Stimulated activated CD4-positive, alpha-beta T cell treated with anti-CD3 and anti-CD28 coated beads, Interleukin-1b, Interleukin-23, amount 100 ng/mL, for 4 hours (primary cell): ENCODE measurements at regions not wholly inside any gene's neighbourhood (a gene's known extent, or its start where the extent isn't known, plus 50 kb on each side); places are given as distances from the start of the nearest gene placed in this dataset.
"Not testable (repeated sequence)": the region's sequence is repeated elsewhere in the genome, so short reads cannot be mapped to it uniquely, and the experiment has no call there.

ENCODE experiments used
- DNase-seq, 2 donors: peaks; one replicate each; pipeline ENCODE4 v3.0.0-alpha.2; 2020; ENCODE audit warnings: low read depth in 2 of 2

DNA sequence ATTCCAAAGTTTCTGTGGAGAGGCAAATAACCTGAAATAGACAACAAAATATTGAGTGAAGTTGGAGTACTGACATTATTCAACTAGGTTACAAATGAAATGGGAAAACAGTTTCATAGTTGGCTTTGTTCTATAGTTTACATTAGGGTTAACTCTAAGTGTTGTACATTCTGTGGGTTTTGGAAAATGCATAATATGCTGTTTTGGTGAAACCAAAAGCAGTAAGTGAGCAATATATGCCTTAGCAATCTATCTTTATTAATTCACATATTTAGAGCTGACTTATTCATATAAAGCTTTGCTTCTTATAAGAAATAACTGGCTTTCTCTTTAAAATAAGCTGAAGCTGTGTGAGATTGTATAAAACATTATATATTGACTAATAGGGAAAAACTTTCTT lies 157.5 kb upstream of the AHI1 start:
- DNase-seq, result no peak

DNA sequence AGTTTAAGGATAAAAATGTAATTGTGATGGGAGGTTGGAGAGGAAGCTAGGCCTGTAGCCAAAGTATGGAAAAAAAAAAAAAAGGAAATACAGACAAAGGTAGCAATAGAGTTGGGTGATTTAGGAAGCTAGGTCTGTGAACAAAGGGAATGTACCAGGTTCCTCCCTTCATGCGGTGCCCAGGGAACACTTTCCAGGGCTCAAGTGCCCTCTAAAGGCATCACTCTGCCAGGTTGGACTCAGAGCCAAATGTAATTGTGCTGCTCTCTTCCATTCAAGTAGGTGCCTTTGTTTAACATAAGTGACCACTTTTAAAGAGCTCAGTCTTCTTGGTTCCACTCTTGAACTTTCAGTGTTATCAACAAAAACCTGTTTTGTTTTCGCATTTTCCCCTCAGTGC lies 159.7 kb upstream of the AHI1 start:
- no peak for DNase-seq

DNA sequence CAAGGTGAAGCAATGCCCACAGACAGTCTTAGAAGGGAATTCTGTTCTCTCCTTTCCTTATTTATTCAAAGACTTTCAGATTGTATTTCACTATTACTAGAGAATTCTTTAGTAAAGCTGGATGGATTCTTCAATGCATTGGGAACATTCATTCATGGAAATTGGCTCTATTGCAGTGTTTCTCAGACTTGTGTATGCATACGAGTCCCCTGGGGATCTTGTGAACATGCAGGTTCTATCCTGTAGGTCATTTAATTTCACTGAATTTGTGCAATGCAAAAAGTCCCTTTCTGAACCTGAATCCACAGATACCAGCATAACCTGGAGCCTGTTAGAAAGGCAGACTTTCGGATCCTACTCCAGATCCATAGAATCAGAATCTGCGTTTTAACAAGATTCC lies 160.9 kb upstream of the AHI1 start:
- no peak for DNase-seq

DNA sequence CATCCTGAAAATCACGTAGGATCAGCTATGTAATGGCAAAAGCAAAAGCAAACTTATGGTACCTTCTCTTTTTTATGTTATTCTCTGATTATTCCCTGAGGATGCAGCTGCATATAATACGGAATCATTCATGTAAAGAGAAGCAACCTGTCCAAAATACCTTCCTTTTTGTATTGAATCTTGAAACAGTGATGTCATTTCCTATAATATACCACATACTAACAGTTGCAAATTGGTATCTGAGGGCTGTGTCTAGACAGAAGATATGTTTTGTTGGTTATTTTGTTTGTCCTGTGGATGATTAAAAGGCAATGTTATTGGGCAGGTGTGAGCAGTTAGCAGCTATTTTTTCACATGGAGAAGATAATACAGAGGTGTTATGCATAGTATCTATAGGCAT lies 161.4 kb upstream of the AHI1 start:
- no peak for DNase-seq

DNA sequence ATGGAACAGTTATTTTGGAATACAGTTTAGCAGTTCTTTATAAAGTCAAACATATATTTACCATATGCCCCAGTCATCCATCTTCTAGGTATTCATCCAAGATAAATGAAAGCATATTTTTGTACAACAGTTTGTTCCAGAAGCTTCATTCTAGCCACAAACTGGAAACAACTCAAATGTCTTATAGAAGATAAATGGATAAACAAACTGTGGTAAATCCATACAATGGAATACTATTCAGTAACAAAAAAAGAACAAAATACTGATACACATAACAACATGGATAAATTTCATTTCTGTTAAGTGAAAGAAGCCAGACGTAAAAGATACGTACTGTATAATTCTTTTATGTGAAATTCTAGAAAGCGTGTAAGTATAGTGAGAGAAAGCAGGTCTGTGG lies 167.0 kb upstream of the AHI1 start:
- DNase-seq, result no peak

DNA sequence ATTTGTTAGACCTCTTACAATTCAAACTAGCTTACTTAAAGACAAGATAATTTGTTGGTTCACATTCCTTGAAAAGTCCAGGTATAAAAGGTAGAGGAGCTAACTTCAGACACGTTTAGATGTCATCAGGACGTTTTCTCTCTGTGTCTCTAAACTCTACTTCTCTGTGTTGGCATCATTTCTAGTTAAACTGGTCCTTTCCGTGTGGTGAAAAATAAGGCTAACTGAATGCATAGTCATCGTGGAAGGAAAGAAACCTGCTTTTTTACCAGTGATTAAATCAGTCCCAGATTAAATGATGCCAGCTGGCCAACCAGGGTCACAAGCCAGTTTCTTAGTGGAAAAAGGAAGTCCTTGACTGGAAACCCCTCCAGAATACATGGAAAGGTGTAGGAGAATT lies 168.4 kb upstream of the AHI1 start:
- DNase-seq, result no peak

DNA sequence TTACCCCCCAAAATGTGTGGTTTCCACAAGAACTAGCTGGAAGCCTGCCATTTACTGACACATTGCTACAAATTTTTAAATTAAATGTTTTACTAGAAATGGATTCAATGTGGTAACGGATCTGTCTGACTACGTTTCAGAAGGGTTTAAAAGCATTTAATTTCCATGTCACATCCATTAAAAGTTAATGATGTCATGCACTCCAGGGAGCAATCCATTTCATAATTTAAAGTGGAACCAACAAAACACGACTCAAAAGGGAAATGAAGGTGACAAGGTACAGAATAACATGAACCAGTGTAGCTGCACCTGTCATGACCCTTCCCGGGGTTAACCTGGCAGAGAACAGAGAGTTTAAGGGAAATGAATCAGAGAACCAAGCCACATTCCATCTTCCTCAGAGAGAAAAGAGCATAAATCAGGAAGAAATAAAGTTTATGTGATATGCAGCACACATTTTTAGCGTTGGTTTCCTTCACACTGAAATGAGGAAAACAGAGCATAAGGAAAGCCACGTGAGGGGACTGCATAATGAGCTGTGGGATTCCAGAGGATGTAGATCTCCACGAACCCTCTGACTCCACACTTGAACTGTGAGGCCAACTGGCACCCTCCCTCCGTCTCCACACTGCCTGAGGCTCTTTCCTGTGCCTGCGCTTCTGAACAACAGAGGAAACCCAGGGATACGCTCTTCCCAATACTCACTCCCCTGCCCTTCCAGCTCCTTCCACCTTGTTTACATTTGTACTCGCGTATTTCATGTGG lies 170.3 kb upstream of the AHI1 start:
- no peak for DNase-seq

DNA sequence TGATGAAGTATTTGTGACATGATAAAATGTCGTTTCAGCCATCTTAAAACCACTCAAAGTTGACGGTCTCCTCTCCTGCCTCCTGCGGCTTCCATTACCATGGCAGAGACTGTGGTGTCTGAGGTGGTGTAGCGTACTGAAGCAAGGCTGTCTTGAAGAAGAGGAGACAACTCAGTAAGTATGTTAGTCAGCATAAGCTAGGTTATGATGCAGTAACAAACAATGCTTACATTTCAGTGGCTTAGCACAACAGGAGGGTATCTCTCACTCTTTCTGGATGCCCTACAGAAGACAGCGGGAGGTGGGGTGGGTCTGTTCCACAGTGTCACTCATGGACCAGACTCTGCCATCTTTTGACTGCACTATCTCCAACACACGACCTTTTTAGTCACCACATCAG lies 174.7 kb upstream of the AHI1 start:
- no peak for DNase-seq

DNA sequence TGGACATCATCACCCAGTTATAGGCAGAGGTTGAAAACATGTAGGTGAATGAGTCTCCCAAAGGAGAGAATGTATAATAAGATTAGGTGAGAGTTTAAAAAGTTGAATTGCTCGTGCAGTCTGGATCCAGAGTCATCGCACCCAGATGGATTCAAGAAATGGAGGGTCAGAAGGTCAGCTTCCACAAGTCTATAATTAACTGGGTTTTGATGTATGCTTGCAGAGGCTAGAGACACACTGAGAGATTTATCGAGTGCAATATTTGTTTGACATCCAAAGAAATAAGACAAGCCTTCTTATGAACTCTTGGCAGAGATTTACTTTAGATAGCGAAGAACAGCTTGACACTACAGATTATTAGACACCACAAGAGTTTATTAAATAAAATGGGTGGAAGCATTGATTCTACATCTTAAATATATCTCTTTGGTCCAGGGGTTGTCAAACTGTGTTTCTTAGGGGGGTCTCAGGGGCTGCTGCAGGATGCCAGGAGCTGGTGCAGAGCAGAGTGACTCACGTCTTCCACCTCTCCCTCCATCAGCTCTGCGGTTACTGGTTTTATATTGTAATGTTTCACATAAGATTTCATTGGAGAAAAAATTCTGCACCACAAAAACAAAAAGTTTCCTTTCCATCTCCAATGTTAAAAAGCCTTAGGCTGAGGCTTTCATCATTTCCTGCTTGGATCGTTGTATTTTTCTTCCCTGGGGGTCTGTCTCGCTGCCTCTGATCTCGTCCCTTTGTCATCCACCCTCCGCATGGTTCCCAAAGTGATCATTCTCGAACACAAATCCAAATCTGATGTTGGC lies 176.2 kb upstream of the AHI1 start:
- DNase-seq, result no peak

DNA sequence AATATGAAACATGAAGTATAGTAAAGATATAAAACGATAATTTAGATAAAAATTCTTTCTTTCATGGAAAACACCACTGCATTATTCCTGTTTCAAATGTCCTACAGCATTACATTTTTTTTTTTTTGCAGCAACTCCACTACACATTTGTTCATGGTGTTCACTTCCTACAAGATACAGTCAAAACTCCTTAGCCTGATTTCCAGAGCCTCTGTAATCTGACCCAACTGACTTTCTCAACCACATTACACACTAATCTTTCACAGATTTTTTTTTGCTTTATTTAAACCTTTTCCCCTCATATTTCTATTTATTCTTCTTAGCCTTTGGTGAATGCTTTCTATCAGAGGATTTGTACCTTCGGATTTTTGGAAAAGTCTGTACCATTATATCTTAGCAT lies 176.5 kb upstream of the PDE7B start:
- no peak for DNase-seq

DNA sequence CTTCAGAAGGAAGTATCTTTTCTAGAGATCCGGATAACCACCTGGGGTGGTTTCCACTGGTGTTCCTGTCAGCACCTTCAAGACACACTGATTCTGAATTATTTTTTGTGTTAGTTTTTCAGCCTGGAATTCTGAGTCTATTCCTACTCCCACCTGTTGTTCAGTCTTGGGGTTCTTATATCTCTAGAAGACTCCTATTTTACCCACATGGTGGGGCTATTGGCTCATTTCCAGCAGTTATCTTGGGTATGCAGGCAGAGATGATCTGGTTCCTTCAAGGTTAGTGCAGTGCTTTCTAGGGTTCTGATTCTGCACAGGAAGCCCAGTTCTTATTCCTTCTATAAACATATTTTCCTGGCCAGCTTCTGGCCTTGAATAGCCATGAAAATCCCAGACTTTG lies 175.6 kb upstream of the PDE7B start:
- peak in 1 of 2 donors; percentile 37 for DNase-seq

DNA sequence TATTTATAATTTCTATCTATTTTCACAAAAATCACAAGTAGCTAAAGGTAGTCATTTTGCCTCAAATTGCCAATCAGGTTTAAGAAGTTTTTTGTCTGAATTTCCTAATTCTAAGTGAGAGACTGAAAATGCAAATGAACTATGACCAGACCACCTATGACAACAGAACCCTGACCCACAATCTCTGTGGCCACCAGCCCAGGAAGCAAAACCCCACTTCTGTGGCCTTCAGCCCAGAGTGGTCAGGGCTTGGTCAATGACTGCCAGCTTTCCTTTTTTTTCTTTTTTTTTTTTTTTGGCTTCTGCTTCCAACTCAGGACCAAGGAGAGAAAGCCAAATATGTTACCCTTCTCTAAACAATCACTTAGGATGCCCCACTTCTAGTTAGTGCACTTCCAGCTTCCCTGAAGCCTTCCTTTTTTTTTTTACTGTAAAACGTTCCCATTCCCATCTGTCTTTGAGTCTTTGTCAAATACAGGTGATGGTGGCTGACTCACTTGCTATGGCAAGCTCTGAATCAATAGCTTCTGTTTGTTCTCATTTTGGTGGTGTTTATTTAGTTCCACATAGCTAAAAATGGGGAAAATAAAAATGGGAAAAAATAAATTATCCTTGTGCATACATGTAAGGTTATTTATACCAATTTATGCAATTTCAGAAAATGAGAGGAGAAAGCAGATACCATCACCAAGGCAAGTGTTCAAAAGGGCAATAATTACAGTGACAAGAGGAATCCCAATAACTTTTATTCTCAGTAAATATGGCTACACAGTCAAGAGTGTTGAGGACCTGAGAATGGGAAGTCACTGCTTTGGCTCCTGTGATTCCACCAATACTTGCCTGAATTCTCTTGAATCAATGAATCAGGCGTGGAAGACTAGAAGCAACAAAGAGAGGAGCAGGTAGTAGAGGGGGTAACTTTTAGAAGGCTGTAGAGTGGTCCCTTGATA lies 170.3 kb upstream of the PDE7B start:
- DNase-seq, result no peak

DNA sequence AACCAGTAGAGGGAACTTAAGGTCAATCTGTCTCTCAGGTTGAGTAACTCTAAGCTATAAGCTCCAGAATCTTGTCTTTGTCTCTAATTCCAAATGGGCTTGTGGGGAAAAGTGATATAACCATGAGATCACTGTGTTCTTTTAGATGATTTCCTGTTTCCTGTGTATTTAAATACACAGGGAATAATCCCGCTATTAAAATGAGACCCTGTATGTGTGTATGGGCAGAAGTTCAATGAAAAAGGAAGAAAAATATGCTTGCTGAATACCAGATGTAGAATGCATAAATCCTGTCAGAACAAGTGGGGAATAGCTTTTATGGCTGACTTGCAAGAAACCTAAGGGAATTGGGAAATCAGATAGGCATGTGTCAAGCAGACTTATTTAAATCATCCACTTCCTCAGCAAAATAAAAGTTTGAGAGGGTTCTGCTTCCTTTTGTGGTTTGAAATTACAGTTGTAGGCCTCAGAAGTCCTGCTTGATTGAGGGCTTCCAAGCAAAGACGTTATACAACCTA lies 164.7 kb upstream of the PDE7B start:
- no peak for DNase-seq

DNA sequence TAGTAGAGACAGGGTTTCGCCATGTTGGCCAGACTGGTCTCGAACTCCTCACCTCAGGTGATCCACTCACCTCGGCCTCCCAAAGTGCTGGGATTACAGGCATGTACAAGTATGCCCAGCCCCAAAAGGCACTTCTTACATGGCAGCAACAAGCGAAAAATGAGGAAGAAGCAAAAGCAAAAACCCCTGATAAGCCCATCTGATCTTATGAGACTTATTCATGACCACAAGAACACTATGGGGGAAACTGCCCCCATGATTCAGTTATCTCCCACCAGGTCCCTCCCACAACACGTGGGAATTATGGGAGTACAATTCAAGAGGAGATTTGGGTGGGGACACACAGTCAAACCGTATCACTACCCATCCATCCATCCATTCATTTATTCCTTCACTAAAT lies 163.0 kb upstream of the PDE7B start:
- DNase-seq, result not testable (repeated sequence)

DNA sequence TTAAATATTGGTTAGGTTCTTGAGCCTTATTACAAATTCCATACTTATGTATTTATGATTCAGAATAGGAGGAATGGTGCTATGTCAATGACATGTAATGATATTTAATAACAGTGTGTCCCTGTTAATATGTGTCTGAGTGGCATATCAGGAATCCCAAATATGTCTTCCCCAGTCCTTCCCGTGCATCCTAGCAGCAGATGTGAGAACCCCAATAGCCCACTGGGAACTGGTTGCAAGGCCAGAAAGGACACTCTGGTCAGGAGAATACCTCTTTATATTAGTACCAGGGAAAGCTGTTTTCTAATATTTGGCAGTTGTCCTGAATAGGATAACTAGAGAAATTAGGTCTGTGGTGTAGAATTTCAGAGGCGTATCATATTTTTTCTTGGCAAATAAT lies 159.1 kb upstream of the PDE7B start:
- no peak for DNase-seq

DNA sequence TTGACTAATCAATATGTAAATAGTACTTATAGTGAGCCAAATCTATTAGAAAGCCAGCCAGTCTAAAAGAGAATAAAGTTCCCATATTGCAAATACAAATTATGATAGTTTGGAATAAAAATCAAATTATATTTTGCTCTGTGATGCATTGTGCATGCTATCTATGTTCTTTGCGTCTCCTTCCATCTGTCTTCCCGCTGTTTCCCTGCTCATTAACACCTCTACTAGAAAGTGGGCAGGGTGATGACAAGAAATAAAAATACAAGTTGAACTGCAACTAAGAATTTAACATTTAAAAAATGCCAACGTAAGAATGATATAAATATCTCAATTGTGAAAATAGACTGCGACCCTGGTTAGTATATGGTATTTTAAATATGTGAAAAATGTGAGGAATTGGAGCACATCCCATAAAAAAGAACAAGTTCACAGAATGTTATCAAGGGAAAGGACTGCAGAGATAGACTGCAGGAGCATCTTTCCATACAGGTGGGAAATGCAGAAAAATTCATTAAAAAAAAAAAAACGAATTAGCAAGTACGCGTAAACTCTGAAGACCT lies 157.6 kb upstream of the PDE7B start:
- DNase-seq, result no peak

DNA sequence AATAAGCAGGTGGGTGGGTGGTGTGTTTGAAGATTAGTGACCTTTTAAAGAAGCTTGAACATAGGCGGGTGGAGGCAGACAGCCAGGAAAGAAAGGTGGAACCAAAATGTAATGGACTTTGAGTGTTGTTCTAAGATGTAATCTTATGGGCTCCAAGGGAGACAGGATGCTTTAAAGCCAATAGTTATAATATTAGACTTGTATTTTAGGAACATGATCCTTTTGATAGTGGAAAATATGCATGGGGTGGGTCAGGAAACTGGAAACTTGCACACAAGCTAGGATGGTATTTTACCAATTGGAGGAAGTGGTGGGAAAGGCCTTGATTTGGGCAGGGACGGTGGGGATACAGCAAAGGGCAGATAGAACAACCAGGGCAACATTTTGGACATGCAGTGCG lies 151.8 kb upstream of the PDE7B start:
- DNase-seq, result no peak

DNA sequence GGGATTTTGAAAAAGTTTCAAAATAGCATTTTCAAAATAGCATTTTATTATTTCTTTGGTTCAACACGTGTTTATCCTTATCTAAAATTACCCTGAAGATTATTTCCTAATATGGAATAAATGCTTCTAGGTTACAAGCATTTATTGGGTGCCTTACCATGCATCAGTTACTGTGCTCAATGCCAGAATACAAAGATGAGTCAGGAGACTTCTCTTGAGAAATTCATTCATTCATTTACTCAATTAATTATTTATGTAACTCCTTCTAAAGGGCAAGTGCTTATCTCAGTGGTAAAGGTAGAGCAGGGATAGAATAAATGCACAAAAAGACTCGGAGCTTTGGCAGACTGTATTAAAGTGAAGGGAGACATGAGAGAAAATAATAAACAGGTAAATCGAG lies 150.1 kb upstream of the PDE7B start:
- no peak for DNase-seq

DNA sequence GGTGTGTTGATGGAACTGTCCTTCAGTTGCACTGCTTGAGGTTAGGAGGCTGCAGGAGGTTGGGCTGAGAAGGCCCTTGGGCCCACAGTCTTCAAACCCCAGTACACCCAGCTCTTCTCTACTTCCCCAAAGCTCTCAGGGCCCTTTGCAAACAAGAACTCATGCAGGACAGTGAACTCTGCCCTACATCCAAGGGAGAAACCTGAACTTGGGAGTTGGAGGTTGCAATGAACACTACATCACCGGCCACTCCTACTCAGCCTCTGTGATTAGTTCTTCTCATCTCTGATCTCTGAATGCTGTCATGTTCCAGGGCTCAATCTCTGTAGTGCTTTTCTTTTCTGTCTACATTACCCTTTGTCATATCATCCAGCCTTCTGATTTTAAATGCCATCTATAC lies 148.5 kb upstream of the PDE7B start:
- DNase-seq, result no peak

DNA sequence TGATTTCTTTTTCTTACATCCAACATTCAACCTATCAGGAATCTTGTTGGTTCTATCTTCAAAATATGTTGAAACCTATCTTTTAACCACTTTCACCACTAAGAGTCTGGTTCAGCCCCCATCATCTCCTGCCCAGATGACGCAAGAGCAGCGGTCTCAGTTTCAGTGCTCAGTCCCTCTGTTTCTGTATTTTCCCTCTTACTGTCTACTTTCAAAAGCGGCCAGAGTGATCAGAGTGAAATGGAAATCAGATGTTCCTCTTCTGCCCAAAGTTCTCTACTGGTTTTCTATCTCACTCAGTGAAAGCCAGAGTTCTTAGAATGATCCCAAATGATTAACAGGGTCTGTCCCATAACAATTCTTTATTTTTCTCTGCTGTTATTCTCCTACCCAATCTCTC lies 147.9 kb upstream of the PDE7B start:
- no peak for DNase-seq

DNA sequence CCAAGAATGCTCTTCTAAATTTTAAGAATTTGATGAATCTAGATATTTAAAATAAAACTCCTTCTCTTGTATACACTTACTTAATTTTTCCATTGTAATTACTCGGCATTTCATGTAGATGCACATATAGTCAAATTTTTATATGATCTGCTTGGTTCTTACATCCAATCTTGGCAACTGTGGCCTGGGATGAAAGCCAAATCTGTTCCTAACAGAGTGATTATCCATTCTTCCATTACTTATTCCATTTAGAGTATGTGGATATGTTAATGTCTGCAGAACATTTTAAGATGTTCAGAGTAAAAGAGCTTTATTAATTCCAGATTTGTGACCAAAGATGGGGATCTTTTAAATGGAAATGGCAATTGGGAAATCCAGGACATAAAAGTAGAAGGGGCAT lies 144.1 kb upstream of the PDE7B start:
- no peak for DNase-seq

DNA sequence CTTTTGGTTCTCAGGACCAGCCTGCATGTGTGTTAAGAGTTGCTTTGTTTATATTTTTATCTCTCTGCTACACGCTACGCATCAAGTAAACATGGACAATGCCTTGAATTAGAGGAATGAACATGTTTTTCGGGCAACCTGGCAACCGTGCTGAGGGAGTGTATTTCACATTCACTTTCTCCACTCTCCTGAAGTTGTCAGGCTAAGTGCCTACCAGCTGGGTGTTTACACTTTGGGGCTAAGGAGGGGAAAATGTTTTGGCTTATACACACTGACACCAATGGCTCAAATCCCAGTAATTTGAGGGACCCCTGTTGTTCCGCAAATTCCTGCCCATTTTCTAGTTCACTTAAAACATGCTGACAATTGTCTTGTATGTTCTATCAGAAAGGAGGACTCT lies 141.5 kb upstream of the PDE7B start:
- DNase-seq, result no peak
